ENCODE measurements at regions not wholly inside any gene's neighbourhood (a gene's known extent, or its start where the extent isn't known, plus 50 kb on each side); places are given as distances from the start of the nearest gene placed in this dataset.

DNA sequence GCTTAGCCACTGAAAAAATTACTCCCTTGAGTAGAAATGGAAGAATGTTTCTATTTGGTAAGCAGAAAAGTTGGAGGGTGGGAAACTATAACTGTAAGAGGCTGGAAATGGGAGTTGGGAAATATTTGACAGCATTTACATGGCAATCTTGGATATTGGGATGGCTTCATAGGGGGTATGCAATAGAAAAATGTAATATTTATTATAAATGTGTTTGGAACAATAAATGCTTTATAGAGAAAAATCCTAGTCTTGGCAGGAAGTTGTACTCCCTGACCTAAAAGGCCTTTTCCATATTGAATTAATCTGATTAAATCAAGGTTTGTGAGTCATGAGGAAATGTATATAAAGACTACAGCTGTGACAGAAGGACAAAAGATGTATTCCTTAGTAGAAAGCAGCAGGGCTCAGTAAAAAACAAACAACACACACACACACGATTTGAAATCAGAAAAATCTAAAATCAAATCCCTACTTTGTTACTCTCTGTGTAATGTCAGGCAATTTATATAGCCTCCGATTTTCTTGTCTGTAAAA lies 272.3 kb downstream of the CD109 start:
- DNase-seq (ENCODE audit: low read depth), result no peak
- H3K4me3 ChIP-seq (ENCODE audit: low read depth, low read length), result no peak overlapping the region
- TF ChIP-seq, protein P1, sequence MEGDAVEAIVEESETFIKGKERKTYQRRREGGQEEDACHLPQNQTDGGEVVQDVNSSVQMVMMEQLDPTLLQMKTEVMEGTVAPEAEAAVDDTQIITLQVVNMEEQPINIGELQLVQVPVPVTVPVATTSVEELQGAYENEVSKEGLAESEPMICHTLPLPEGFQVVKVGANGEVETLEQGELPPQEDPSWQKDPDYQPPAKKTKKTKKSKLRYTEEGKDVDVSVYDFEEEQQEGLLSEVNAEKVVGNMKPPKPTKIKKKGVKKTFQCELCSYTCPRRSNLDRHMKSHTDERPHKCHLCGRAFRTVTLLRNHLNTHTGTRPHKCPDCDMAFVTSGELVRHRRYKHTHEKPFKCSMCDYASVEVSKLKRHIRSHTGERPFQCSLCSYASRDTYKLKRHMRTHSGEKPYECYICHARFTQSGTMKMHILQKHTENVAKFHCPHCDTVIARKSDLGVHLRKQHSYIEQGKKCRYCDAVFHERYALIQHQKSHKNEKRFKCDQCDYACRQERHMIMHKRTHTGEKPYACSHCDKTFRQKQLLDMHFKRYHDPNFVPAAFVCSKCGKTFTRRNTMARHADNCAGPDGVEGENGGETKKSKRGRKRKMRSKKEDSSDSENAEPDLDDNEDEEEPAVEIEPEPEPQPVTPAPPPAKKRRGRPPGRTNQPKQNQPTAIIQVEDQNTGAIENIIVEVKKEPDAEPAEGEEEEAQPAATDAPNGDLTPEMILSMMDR (IDR thresholded peaks at IDR 0.05; ENCODE audit: insufficient read depth, low read length), result no peak

DNA sequence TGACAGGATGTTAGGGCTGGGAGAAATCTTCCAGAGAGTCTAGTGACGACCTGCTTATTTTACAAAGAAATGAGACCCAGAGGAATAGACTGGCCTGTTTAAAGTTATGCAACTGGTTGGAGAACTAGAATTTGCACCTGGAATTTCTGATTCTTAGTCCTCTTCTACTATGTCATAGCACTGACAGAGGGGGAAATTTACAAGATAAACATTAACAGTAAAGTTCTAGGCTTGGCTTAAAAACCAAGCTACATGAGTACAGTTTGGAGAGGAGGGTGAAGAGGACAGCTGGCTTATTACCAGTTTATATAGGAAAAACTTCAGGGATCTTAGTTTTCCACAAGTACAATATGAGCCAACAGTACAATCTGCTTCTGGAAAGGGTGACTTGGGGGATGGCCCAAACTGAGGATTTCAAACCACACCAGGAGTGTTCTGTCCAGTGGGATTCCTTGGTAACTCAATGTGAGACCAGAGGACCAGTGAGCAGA lies 269.6 kb downstream of the CD109 start:
- H3K4me3 ChIP-seq (ENCODE audit: low read depth, low read length), result no peak overlapping the region
- TF ChIP-seq, protein P1 (IDR thresholded peaks at IDR 0.05; ENCODE audit: insufficient read depth, low read length), result no peak
- no peak for DNase-seq (ENCODE audit: low read depth)

DNA sequence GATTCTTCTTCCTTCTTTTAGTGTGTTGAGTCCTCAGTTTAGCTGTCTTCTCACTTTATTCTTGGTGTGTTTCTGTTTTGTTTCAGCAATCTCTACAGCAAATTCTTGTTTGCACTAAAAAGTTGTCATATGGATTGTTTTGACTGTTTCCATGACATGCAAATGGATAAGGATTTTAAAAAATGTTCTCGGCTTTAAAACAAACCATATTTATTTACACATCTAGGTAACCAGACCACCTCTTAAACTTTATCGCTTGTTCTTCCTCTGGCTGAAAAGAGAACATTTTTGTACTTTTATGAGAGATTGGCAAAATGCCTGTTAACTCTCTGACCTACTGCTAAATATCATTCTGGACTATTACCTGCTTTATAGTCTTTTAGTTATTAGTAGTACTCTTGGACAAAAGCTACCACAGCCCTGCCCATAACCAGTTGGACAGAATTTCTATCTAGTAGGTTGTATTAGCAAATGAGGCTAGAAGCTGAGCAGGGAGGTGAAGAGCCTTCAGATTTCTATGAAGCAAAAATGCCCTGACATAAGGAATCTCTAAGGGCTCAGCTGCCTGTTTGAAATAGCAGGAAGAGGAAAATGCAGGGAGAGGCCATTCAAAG lies 268.3 kb downstream of the CD109 start:
- TF ChIP-seq, protein P1 (IDR thresholded peaks at IDR 0.05; ENCODE audit: insufficient read depth, low read length), result no peak
- no peak overlapping the region for H3K4me3 ChIP-seq (ENCODE audit: low read depth, low read length)
- DNase-seq (ENCODE audit: low read depth), result no peak

DNA sequence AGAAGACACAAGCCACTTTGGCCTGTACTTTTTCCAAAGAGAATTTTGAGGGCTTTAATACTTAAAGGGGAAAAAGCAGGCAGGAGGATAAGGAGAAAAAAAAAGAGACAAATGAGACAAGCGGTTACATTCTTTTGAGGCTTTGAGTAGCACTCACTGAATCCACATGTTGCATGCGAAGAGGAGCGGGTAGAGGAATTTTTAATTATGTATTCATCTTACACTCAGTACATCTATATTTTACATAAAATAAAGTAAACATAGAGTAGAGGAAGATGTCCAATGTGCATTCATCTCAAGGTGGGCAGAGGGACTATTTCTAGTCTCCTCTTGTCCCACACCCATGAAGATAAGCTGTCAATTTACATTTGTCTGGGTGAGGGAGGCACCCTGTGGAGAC lies 266.9 kb downstream of the CD109 start:
- TF ChIP-seq, protein P1 (IDR thresholded peaks at IDR 0.05; ENCODE audit: insufficient read depth, low read length), result no peak
- H3K4me3 ChIP-seq (ENCODE audit: low read depth, low read length), result no peak overlapping the region
- no peak for DNase-seq (ENCODE audit: low read depth)

DNA sequence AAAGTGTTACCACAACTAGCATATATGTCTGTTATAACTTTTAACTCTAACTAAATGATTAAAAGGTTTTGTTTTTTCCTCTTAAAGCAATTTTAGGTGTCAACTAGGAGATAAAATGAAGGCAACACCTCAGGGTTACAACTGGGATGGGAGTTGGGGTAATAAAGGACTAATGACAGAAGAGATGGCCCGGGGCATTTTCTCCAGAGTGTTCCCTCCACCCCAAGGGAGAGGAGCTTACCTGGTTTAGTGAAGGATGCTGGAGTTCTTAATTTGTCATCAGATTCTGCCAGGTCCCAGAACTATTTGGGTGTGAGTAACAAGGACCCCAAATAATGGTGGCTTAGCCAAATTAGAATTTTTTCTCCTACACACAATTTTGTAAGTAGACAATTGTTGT lies 260.3 kb downstream of the CD109 start:
- no peak overlapping the region for H3K4me3 ChIP-seq (ENCODE audit: low read depth, low read length)
- TF ChIP-seq, protein P1 (IDR thresholded peaks at IDR 0.05; ENCODE audit: insufficient read depth, low read length), result no peak
- no peak for DNase-seq (ENCODE audit: low read depth)

DNA sequence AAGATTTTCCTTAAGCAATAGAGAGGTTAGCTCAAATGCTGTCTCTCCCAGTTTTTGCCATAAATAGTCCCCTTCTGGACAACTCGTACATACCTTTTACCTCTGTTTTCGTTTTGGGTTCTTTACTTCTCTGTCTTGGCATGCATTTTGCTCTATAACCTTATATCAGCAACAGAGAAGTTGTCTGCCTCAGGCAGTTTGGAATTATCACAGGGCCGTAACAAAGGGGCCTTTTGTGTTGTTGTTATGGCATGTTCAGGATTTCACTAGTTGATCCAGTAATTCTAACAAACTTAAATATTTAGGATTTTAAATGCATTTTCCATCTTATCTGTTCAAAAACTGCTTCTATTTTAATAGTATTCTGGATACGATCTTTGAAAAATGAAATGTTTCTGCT lies 259.8 kb downstream of the CD109 start:
- TF ChIP-seq, protein P1 (IDR thresholded peaks at IDR 0.05; ENCODE audit: insufficient read depth, low read length), result no peak
- DNase-seq (ENCODE audit: low read depth), result no peak
- H3K4me3 ChIP-seq (ENCODE audit: low read depth, low read length), result no peak overlapping the region

DNA sequence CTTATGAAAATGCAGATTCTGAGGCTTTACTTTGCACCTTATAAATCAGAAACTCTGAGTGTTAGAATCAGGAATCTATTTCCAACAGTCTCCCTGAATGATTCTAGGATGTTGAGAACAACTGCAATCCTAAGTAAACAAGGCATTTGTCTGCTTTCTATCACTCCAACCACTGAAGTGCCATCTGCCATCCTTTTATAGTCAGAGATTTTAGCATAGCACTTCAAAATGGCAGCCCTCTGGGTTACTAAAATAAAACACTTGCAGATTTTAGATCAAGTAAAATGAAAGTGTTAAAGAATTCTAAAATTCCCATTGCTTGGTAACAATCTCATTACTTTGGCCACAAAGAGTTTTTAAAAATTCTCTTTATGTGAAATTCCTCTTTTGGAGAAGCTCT lies 258.9 kb downstream of the CD109 start:
- H3K4me3 ChIP-seq (ENCODE audit: low read depth, low read length), result no peak overlapping the region
- no peak for DNase-seq (ENCODE audit: low read depth)
- TF ChIP-seq, protein P1 (IDR thresholded peaks at IDR 0.05; ENCODE audit: insufficient read depth, low read length), result no peak

Measured in fibroblast of the aortic adventitia (primary cell).